Smooth muscle cell of the brain vasculature (primary cell): ENCODE measurements at regions not wholly inside any gene's neighbourhood (a gene's known extent, or its start where the extent isn't known, plus 50 kb on each side); places are given as distances from the start of the nearest gene placed in this dataset.
"Not testable (repeated sequence)": the region's sequence is repeated elsewhere in the genome, so short reads cannot be mapped to it uniquely, and the experiment has no call there.

Experiments used
- DNase-seq: peaks from one replicate; pipeline ENCODE4 v3.0.0-alpha.2; 2012; ENCODE audit warnings: low read depth, low spot score

DNA sequence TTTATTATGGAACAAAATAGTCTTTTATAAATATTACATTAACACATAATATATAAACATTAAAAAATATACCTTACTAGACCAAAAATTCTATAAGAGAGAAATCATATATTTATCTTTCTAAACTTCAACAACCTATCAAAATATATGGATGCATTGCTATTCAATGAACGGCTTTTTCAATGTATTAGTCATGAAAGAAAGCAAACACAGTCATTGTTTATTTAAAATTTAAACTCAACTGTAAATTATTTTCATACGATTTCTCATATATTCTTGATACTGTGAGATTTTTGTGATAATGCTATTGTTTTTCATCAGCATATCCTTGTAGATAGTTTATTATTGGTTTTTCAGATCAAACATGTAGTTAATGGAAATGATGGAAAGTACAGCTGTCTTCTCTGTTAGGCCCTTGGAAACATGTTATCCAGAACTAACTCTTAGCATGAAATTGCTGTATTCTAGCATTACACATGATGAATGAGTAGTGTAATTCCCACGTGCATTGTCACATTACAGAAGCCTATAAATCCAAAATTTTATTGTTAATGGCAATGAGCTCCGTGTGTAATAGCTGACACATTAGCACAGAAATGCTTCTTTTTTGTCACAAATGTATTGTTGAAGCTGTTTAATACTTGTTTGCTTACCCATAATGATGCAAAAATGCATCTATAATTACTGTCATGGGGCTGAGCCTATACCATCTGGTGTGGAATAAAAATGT, 1639.9 kb downstream of the SLITRK5 start:
- DNase-seq = no peak

DNA sequence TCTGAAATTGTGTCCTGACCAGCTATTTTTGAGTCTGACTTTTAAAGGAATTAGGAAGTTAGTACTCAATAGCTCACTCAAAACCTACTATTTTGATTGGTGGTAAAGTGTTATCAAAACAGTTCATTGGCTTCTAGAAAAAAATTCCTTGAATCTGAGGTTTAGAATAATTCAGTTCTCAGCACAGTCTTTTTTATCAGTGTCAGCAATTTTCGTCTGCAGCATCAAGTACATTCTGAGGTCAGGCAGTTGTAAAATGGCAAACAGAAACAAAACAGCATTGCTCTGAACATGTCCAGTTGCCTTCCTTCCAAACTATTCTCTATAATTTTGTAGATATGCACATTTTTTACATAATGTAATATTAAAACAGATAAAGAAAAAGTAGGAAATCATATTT, 1644.1 kb downstream of the SLITRK5 start:
- no peak for DNase-seq

DNA sequence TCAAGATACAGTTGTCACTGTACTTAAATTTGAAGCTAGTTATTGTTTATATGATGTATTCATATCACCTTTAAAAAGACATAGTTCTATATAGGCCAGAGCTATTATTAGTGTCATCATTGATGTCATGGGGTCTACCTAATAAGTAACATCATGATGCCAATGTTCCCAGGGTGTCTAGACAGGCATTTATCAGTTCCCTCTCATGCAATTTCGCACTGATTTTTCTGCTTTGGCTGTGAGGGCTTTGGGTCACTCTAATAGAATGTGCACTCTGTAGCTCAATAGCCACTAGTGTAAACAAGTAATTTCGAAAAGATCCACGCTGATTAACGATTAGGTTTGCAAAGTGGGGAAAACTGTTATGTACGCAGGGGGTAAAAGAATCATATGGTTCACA, 1651.3 kb downstream of the SLITRK5 start:
- no peak for DNase-seq

DNA sequence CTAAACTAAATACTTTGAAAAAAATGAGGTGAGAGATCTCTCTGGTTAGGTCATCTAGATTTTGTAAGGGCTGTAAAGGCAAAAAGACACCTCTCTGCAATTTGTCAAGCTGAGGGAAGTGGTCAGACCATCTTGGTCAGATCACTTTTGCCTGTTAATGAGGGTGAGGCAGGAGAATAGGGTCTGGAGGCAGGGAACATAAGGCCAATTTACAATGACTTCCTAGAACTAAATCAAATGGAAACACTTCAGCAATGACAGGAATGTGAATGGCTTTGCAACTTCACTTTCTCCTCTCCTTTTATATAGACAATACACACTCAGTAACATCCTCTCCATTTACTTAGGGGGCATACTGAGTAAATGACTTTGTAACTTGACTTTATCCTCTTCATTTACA, 1653.4 kb downstream of the SLITRK5 start:
- DNase-seq = no peak

DNA sequence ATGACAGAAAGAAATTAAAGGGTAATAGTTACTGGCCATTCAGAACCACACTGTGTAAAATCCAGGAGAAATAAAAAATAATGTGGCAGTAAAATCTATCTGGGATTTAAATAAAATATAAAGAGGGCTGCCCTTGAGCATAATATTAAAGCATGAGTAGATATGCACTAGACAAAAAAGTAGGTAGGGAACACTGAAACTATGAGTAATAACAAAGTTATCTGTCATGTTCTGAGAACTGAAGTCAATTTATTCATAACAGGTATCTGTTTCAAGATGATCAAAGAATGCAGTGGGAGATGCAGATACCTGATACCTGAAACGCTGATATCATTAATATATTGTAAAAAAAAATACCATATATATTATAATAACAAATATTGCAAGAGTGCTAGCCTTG, 1672.0 kb downstream of the SLITRK5 start:
- DNase-seq = no peak

DNA sequence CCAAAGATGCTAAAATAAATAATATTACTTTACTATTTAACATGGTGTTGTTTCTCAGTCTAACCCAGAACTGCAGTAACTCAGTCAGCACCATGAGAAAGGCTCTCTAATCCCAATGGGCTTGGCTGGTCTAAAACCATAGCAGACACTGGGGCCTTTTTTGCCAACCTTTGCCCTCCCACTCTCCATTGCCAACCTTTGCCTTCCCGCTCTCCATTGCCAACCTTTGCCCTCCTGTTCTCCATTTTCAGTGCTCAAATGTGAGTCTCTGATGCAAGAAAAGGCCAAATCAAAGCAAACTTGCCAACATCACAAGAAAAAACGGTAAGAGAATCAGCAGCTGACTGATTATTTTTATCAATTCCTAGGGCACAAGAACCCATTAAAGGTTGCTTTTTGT, 1681.2 kb downstream of the SLITRK5 start:
- DNase-seq = no peak

DNA sequence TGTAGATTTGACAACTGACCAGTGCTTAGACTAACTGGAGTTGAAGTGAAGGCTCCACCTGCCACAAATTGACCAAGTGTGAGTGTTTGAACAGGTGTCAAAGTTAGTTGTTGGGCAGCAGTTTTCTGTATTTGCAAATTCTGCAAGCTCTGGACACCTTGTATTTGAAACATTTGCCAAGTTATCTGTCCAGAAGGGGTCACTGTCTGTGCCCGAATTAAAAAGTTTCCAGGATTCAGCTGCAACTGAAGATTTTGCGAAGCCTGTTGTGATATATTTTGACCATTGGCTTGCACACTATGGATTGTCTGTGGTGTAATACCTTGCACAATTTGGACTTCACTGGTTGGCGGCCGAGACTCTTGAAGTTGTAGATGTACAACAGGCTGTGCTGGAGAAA, 1690.7 kb downstream of the SLITRK5 start:
- no peak for DNase-seq

DNA sequence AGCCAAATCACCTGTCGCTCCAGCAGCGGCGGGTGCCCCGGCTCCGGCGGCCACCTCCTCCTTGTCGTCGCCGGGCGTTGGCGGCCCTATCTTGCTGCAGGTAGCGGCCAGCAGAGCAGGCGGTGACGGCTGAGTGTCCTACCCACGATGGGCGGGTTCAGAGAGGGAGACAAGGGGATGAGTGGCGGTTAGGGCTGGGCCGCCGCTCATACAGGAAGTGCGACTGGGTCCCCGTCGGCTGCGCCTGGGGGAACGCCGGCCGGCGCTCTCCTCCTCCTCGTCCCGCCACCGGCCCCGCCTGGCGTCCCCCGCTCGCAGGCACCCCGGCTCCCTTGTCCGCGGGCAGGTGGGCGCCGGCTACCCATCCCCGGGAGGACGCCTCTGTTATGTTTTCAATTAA, 1692.0 kb downstream of the SLITRK5 start:
- no peak for DNase-seq

DNA sequence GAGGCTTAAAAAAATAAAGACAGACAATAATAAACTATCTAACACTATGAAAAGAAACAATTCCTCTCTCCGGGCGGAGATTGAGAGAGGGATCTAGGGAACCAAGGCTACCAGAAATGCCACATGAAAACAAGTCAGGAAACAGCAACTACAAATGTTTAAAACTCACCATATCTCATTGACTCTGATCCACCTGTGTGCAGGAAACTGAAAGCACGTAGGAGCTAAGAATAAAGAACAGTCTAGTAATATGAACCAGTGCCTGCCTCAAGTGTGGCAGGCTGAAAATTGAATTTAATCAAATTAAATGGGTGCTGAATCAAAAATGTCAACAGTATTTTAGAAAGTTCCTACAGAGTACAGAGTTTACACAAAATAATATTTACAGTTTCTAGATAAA, 1701.0 kb downstream of the SLITRK5 start:
- DNase-seq = no peak

DNA sequence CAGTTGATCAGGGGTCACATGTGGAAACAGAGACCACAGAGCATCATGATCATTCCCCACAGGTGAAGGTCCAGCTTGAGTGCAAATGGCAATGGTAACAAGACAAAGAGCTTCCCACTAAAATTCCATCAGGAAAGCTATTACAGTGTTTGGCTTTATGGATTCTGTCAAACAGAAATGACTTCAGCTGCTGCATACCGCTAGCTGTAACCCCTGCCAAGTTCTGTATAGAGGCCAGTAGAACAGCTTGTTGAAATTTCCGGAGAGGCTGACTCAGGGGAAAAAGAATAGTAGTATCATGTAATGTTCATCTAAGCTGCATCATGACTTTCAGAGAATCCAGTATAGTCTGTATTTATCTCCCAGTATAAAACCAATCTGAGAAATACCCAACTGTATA, 1704.7 kb downstream of the SLITRK5 start:
- peak; percentile 56 for DNase-seq

DNA sequence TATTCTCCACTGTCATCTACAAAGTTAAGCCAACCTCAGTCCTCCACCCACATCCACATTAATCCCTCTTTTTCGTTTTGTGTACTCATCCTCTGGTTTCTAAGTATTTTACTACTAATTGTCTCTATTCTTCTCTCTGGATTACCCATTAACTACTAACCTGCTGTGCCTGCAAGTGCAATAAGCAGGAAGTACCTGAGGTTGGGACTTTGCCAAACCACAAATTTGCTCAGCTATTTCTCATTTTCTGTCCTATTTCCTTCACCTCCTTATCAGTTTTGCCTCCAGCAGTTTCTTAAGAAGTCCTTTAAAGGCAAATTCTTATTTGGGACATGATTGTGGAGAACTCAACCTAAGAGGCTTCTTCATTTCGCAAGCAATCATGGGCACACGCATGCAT, 1708.9 kb downstream of the SLITRK5 start:
- DNase-seq = no peak

DNA sequence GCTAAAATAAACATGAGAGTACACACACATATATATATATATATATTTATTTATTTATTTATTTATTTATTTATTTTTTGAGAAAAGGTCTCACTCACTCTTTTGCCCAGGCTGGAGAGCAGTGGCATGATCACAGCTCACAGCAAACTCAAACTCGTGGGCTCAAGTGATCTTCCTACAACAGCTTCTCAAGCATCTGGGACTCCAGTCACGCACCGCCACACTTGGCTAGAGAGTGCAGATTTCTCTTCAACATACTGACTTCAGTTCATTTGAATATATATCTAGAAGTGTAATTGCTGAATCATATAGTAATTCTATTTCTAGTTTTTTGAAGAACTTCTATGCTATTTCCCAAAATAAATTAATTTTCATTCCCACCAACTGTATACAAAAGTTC, 1711.8 kb downstream of the SLITRK5 start:
- DNase-seq = no peak

DNA sequence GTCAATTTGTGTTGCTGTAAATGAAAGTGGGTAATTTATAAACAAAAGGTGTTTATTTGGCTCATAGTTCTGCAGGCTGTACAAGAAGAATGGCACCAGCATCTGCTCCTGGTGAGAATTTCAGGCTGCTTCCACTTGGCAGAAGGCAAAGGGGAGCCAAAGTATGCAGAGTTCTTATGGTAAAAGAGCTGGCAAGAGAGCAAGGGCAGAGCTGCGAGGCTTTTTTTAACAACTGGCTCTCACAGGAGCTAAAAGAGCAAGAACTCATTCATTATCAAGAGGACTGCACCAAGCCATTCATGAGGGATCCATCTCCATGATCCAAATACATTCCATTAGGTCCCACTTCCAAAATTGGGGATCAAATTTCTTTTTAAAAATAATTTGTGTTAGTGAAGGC, 1712.7 kb downstream of the SLITRK5 start:
- no peak for DNase-seq

DNA sequence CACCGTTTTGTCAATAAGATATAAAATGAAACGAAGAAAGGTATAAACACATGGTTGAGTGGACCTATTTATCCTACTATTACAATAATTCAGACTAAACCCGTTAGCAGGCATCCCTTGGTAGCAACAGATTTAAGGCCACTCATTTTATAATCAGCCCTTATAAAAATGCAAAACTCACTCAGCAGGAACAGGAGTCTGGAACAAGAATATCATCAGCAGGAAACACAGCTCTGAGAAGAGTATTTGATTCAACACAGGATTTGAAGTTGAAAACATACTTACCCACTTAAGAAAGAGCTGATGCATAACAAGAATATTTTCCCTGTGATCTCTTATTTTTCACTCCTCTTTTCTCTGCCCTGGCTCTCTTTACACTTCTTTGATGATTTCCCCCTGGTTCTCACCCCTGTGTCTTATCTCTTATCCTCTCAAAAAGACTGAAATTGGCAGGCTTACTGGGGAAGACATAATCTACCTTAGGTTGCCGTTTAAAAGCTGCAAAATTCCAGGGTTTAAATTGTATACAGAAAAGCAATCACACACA, 1722.7 kb downstream of the SLITRK5 start:
- no peak for DNase-seq

DNA sequence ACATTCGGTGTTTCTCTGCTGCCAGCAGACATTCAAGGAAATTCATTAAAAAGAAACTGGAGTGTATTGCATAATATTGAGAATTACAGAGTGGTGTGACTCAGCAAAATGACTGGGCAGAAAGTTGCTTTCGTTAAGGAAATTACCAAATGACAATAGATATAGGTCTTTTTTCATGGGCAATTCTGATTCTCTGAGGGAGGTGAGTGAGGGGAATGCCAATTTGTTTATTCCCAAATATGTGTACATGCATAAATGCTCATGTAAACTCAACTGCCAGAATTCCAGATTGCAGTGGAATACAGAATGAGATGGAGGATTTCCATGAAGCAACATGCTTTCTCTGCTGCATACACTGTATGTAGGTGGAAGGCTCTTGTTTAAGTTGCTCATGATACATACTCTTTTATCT, 1730.1 kb downstream of the SLITRK5 start:
- no peak for DNase-seq

DNA sequence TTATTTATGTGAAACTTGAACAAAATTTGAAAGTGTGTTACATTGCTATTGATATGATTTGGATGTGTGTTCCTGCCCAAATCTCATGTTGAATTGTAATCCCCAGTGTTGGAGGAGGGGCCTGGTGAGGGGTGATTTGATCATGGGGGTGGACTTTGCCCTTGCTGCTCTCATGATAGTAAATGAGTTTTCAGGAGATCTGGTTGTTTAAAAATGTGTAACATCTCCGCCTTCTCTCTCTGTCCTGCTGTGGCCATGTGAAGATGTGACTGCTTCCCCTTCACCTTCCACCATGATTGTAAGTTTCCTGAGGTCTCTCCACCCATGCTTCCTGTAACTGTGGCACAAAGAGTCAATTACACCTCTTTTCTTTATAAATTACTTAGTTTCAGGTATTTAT, 1731.0 kb downstream of the SLITRK5 start:
- DNase-seq = no peak

DNA sequence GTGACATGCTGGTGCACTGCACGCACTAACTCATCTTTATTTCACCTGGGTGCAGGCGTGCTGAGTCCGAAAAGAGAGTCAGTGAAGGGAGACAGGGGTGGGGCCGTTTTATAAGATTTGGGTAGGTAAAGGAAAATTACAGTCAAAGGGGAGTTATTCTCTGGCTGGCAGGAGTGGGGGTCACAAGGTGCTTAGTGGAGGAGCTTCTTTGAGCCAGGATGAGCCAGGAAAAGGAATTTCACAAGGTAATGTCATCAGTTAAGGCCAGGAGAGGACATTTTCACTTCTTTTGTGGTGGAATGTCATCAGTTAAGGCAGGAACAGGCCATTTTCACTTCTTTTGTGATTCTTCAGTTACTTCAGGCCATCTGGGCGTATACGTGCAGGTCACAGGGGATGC, 1734.9 kb downstream of the SLITRK5 start:
- DNase-seq = not testable (repeated sequence)

DNA sequence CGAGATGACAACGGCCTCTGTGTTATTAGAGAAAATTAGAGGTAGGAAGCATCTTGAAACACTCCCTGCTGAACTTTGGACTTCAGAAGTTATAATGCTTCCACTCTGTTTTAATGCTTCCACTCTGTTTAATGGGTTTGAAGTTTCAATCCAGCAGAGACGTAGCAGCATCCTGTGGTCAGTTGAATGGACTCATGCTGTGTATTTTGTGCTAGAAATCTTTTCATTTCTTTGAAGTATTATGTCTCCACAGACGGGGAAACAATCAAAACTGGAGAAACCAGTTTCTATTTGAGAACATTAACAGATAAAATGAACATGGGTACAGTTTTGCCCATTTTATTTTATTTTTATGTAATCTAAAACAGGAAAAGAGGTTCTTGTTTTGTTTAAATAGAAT, 1736.2 kb downstream of the SLITRK5 start:
- DNase-seq = no peak

DNA sequence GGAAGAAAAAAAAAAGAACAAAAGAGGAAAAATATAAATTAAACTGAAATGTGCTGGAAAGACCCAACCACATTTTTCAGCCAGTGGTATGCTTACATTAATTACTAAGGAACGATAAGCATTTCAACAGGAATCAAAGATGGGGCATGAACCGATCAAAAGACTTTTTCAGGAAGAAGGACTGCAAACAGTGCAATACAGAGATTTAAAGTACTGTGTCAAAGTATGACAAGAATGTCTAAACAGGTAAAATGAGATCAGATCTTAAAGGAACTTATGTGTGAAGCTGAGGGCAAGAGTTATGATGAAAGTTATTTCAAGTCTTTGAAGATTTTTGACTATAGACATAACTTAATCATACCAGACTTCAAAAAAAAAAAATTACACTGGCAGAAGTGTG, 1761.8 kb downstream of the SLITRK5 start:
- DNase-seq = no peak

DNA sequence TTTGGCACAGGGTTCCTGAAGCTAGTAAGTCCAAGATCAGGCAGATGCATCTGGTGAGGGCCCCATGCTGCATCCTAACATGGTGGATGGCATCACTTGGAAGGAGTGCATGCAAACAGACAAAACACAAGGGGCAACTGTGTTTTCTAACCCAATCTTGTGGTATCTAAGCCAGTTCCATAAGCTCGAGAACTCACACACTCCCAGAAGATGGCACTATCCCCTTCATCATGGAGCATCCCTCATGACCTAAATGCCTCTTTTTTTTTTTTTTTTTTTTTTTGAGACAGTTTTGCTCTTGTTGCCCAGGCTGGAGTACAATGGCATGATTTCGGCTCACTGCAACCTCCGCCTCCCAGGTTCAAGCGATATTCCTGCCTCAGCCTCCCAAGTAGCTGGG, 1763.5 kb downstream of the SLITRK5 start:
- not testable (repeated sequence) for DNase-seq

DNA sequence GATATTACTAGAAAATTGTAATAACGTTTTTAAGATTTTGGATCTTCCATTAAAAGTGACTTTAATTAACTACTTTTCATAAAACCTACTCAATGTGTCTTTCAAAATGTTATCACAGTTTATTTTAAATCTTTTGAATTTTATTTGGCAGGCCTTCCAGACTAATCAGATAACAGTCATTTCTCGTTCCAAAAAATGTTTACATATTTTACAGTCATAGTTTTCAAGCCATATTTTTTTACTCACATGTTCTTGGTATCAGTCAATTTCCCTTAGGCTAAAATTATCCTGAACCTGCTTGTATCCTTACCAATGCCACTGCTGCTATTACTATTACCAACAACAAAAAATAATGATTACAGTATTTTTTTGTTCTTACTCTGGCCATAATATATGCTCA, 1783.5 kb downstream of the SLITRK5 start:
- no peak for DNase-seq

DNA sequence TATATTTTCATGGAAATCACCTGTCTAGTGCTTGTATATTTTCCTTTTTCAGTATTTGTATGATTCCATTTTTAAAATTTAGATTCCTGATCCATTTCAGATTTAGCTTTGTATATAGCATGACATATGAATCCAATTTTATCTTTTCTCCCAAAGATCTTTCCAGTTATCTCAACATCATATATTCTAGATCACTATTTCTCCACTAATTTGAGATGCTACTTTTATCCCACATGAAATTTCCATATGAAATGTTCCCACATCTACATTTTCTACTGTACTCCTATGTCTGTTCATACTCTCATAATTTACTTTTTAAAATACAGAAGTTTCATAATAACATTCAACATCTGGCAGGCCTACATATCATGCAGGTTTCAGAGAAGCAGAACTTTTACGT, 1784.1 kb downstream of the SLITRK5 start:
- no peak for DNase-seq

DNA sequence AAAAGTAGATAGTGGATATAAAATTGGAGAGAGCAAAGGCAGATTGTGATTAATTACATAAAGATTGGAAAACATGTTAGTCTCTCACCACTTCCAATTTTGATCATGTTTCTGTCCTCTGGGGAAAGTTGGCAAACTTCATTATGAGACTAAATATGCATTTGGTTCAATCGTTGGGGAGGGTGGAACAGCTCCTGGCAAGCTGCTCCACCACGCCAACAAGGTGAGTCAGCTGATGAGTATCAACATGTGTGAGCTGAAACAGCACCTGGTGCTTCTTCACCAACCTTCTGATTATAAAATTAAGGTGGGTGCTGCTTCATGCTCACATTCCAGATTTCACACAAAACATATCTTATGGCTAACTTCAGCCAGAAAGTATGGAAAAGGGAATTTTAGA, 1784.6 kb downstream of the SLITRK5 start:
- no peak for DNase-seq

DNA sequence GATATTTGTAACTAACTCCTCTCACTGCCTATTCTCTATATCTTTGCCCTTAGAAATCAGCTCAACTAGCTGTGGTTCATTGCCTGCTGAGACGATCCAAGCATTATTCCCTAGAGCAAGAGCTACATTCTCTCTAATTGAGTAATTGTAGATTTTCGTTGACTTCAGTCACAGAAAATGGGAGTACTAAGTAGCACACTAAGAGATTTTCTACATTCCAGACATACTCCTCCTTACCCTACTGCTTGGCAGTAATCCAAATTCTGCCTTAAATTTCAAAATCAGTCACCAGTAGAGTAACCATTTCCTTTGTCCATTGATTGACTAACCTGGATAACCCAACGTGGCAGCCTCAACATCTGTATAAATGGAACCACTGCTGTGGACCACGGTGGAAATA, 1786.8 kb downstream of the SLITRK5 start:
- DNase-seq = peak; percentile 18
